HCT116 (cell line): ENCODE measurements at regions not wholly inside any gene's neighbourhood (a gene's known extent, or its start where the extent isn't known, plus 50 kb on each side); places are given as distances from the start of the nearest gene placed in this dataset.

Source experiments
- ATAC-seq: fragments of 200-7000 bp; cut with Tn5 transposase; 2 replicates; pipeline ENCODE4 v1.9.1; 2020; ENCODE audit warnings: mild to moderate bottlenecking, moderate library complexity
- BruUV-seq: library from RNA; stranded (reverse); fragments of 400-500 nt; replicated peaks from 2 replicates; lab custom pipeline; 2021; lab: Mats Ljungman, UMichigan
- CTCF ChIA-PET: fragments of 300-600 bp; sonication (Branson Sonifier 250); formaldehyde crosslinking; loops from one replicate; lab custom pipeline; 2021; ENCODE audit warnings: antibody characterized with exemption; lab: Charles Lee
- POLR2A ChIA-PET: fragments of 300-600, 350-600 bp; sonication (Branson Sonifier 250); formaldehyde crosslinking; loops from one replicate; lab custom pipeline; 2021; ENCODE audit warnings: antibody characterized with exemption; lab: Charles Lee
- RAD21 ChIA-PET, 2 experiments: fragments of 300-600 bp; sonication (Branson Sonifier 250); formaldehyde crosslinking; loops; one replicate each; lab custom pipeline; 2023; ENCODE audit warnings: low total read pairs in 2 of 2; ENCODE audit not compliant: uncharacterized antibody in 2 of 2, unreplicated experiment in 2 of 2, low non-redundant PET in 1 of 2; lab: Charles Lee
- DNase-seq: peaks from one replicate; pipeline ENCODE4 v3.0.0-alpha.2; 2010; ENCODE audit warnings: low read depth, low spot score
- H2AFZ ChIP-seq: fragments of 200-600 bp; shearing (Covaris generic), sonication (generic); 2 replicates; pipeline ENCODE4 v1.6.1; 2017; ENCODE audit warnings: low read depth, mixed run types, mixed read lengths, antibody characterized with exemption, low read length; ENCODE audit not compliant: poor library complexity, severe bottlenecking
- H3K27ac ChIP-seq: 2 replicates; pipeline ENCODE4 v1.5.1; 2012; ENCODE audit warnings: low read depth, low read length
- H3K27me3 ChIP-seq: fragments of 200-600 bp; sonication (generic); 2 replicates; pipeline ENCODE4 v1.6.1; 2016; ENCODE audit warnings: mixed run types, low read length, mixed read lengths; ENCODE audit not compliant: insufficient read depth
- H3K36me3 ChIP-seq, 2 experiments: fragments of 200-500 bp in 1 of 2; fragments of 200-600 bp in 1 of 2; sonication (Bioruptor generic) in 1 of 2; sonication (generic) in 1 of 2; 2 replicates each; pipeline versions ENCODE4 v1.5.1 to v1.6.1; 2014 to 2016; ENCODE audit warnings: low read length in 2 of 2, inconsistent platforms in 1 of 2, mixed read lengths in 1 of 2, mixed run types in 1 of 2; ENCODE audit not compliant: insufficient read depth in 2 of 2, control insufficient read depth in 1 of 2
- H3K4me1 ChIP-seq, 2 experiments: fragments of 200-600 bp in 1 of 2; sonication (generic) in 1 of 2; 2 replicates each; pipeline versions ENCODE4 v1.5.1 to v1.6.1; 2012 to 2017; ENCODE audit warnings: low read length in 2 of 2, inconsistent platforms in 1 of 2, mild to moderate bottlenecking in 1 of 2, mixed read lengths in 1 of 2, mixed run types in 1 of 2, moderate library complexity in 1 of 2; ENCODE audit not compliant: insufficient read depth in 2 of 2, control insufficient read depth in 1 of 2
- H3K4me2 ChIP-seq: fragments of 200-600 bp; sonication (generic); 2 replicates; pipeline ENCODE4 v1.6.1; 2017; ENCODE audit warnings: mixed run types, low read length, mixed read lengths
- H3K4me3 ChIP-seq, 2 experiments: fragments of 200-600 bp in 1 of 2; sonication (generic) in 1 of 2; replicated peaks in 1 of 2; 2 replicates each; pipeline ENCODE4 v1.5.1; 2011 to 2016; ENCODE audit warnings: low read length in 2 of 2, control low read depth in 1 of 2, low read depth in 1 of 2, mild to moderate bottlenecking in 1 of 2, mixed read lengths in 1 of 2, mixed run types in 1 of 2
- H3K79me2 ChIP-seq: fragments of 200-600 bp; sonication (generic); 2 replicates; pipeline ENCODE4 v1.6.1; 2017; ENCODE audit warnings: mild to moderate bottlenecking, mixed run types, low read length, moderate library complexity, mixed read lengths; ENCODE audit not compliant: insufficient read depth
- H3K9ac ChIP-seq: fragments of 200-600 bp; sonication (generic); 2 replicates; pipeline ENCODE4 v1.6.1; 2016; ENCODE audit warnings: low read length, mixed read lengths
- H3K9me2 ChIP-seq: fragments of 200-600 bp; sonication (generic), shearing (Covaris generic); 2 replicates; pipeline ENCODE4 v1.6.1; 2017; ENCODE audit warnings: mixed run types, mild to moderate bottlenecking, moderate library complexity; ENCODE audit not compliant: insufficient read depth
- H3K9me3 ChIP-seq, 2 experiments: fragments of 200-500 bp in 1 of 2; fragments of 200-600 bp in 1 of 2; sonication (Bioruptor generic) in 1 of 2; sonication (generic) in 1 of 2; 2 replicates each; pipeline ENCODE4 v1.6.1; 2014 to 2017; ENCODE audit warnings: low read length in 2 of 2, mixed read lengths in 2 of 2, inconsistent platforms in 1 of 2, low read depth in 1 of 2, mild to moderate bottlenecking in 1 of 2, mixed run types in 1 of 2, moderate library complexity in 1 of 2; ENCODE audit not compliant: control insufficient read depth in 1 of 2, insufficient read depth in 1 of 2
- H4K20me1 ChIP-seq: fragments of 200-600 bp; sonication (generic), shearing (Covaris generic); 2 replicates; pipeline ENCODE4 v1.6.1; 2017; ENCODE audit warnings: mixed run types, mild to moderate bottlenecking, moderate library complexity; ENCODE audit not compliant: insufficient read depth
- EZH2phosphoT487 ChIP-seq: fragments of 200-600 bp; IDR thresholded peaks from 2 replicates; pipeline ENCODE4 v1.6.1; 2018; ENCODE audit warnings: antibody characterized with exemption, borderline replicate concordance
- SP1 ChIP-seq: IDR thresholded peaks from 2 replicates; pipeline ENCODE4 v1.6.1; 2012; ENCODE audit warnings: low read depth
- TCF7L2 ChIP-seq: IDR thresholded peaks from 2 replicates; pipeline ENCODE4 v1.7.0; 2011; ENCODE audit warnings: borderline replicate concordance, inconsistent platforms; ENCODE audit not compliant: insufficient read depth, insufficient read length; ENCODE audit errors: extremely low read depth
- ZFX ChIP-seq: fragments of 450-650 bp; IDR thresholded peaks from 2 replicates; pipeline ENCODE4 v1.6.1; 2017
- intact Hi-C: fragments of 100-400 bp; cut with micrococcal nuclease; formaldehyde crosslinking; loops from 2 replicates; pipeline ENCODE4 v1.10.0; 2022
- TF ChIP-seq, protein P1 (sequence below): IDR thresholded peaks from 2 replicates; pipeline ENCODE4 v1.6.1; 2012; ENCODE audit warnings: low read depth

DNA sequence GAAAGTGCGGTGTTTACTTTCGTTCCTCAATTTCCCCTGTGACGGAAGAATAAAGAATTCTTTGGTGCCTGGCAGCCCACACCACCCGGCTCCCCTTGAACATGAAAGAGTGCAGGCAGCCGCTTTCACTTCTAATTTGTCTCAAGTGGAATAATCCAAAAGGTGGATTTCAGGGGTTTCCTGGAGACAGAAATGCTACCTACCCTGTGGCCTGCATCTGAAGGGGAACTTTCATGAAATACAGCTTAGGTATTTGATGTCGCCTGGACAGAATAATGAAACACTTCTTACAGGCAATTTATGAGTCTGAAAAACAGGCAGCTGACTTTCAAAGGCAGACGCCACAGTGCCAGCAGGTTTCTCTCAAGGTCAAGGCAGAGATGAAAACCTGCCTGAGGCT lies 169.5 kb upstream of the USP24 start:
- Histone ChIP-seq H3K4me2 (no peak overlapping the region), H3K9me2 (no peaks in the 10 kb centered on the region), H3K4me1 (no peaks in the 10 kb centered on the region), H3K79me2 (no peaks in the 10 kb centered on the region), H3K4me3 (no peak overlapping the region), H3K36me3 (no peaks in the 10 kb centered on the region), H3K9ac (no peak overlapping the region), H3K27ac (no peak overlapping the region), H4K20me1 (no peaks in the 10 kb centered on the region), H3K9me3 (no peaks in the 10 kb centered on the region), H2AFZ (no peak overlapping the region), H3K27me3 (no peaks in the 10 kb centered on the region)
- BruUV-seq: no TSS peak
- DNase-seq (no peak), ATAC-seq (no peak)
- peak; percentile 95 for TF ChIP-seq TCF7L2
- TF ChIP-seq ZFX: no peak
- intact Hi-C loops: no loop called here
- ChIA-PET POLR2A (no interaction called here), CTCF (interaction anchor here (1.0 to 1.2 kb wide), 3 partner anchors 9 to 94 kb away, joined by 3 to 5 read pairs (median 4); no protein-coding TSS in a partner anchor), RAD21 (no interaction called here)

DNA sequence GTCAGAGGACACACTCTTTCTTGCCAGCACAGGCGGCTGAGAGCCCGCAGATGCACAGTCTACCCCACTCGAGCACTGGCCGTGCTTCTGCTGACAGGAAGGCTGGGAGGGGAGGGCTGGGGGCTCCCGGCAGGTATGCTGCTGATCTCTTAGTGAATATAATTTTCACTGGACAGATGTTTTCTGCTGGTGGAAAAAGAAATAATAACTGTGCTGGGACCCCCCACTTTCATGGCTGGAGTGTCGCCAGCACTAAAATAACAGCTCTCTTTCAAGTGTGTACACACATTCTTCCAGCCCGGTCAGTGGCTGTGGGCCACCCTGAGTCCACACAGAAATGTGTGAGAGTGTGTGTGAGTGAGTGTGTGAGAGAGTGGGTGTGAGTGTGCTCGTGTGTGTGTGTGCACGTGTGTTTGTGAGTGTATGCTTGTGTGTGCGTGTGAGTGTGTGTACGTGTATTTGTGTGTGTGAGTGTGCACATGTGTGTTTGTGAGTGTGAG lies 167.7 kb upstream of the USP24 start:
- ChIA-PET CTCF (no interaction called here), POLR2A (no interaction called here), RAD21 (no interaction called here)
- Histone ChIP-seq H3K9me2 (no peaks in the 10 kb centered on the region), H3K79me2 (no peaks in the 10 kb centered on the region), H3K4me2 (no peak overlapping the region), H3K9ac (no peak overlapping the region), H3K4me1 (peaks cover 0 to 2% of the 10 kb centered on the region in 2 experiments; a peak in 1 of 4 replicates), H3K27me3 (no peaks in the 10 kb centered on the region), H4K20me1 (no peaks in the 10 kb centered on the region), H3K27ac (no peak overlapping the region)
- ATAC-seq (no peak), DNase-seq (no peak)
- no TSS peak for BruUV-seq
- TF ChIP-seq, protein P1, sequence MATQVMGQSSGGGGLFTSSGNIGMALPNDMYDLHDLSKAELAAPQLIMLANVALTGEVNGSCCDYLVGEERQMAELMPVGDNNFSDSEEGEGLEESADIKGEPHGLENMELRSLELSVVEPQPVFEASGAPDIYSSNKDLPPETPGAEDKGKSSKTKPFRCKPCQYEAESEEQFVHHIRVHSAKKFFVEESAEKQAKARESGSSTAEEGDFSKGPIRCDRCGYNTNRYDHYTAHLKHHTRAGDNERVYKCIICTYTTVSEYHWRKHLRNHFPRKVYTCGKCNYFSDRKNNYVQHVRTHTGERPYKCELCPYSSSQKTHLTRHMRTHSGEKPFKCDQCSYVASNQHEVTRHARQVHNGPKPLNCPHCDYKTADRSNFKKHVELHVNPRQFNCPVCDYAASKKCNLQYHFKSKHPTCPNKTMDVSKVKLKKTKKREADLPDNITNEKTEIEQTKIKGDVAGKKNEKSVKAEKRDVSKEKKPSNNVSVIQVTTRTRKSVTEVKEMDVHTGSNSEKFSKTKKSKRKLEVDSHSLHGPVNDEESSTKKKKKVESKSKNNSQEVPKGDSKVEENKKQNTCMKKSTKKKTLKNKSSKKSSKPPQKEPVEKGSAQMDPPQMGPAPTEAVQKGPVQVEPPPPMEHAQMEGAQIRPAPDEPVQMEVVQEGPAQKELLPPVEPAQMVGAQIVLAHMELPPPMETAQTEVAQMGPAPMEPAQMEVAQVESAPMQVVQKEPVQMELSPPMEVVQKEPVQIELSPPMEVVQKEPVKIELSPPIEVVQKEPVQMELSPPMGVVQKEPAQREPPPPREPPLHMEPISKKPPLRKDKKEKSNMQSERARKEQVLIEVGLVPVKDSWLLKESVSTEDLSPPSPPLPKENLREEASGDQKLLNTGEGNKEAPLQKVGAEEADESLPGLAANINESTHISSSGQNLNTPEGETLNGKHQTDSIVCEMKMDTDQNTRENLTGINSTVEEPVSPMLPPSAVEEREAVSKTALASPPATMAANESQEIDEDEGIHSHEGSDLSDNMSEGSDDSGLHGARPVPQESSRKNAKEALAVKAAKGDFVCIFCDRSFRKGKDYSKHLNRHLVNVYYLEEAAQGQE: no peak
- TF ChIP-seq EZH2phosphoT487: no peak
- TF ChIP-seq SP1: no peak
- TF ChIP-seq, all 23 proteins: peak for 0
- no peaks in the 10 kb centered on the region for H3K9me3 ChIP-seq
- H3K36me3 ChIP-seq: no peaks in the 10 kb centered on the region
- intact Hi-C loops: no loop called here
- H3K4me3 ChIP-seq: no peak overlapping the region
- no peak overlapping the region for H2AFZ ChIP-seq
